GM23248 (cell line): ENCODE measurements at regions not wholly inside any gene's neighbourhood (a gene's known extent, or its start where the extent isn't known, plus 50 kb on each side); places are given as distances from the start of the nearest gene placed in this dataset.

Experiments
- DNase-seq: peaks from one replicate; pipeline ENCODE4 v3.0.0-alpha.2; 2015
- H2AFZ ChIP-seq: fragments of 200-600 bp; sonication (generic); 2 replicates; pipeline ENCODE4 v1.6.1; 2016; ENCODE audit warnings: antibody characterized with exemption
- H3F3A ChIP-seq: fragments of 200-600 bp; sonication (generic); 2 replicates; pipeline ENCODE4 v1.6.1; 2016; ENCODE audit warnings: mild to moderate bottlenecking, antibody characterized with exemption, mixed run types; ENCODE audit not compliant: insufficient read depth
- H3K27ac ChIP-seq: fragments of 200-600 bp; sonication (generic); 2 replicates; pipeline ENCODE4 v1.5.1; 2016; ENCODE audit warnings: mild to moderate bottlenecking
- H3K27me3 ChIP-seq: fragments of 200-600 bp; sonication (generic); replicated peaks from 2 replicates; pipeline ENCODE4 v1.6.1; 2016; ENCODE audit warnings: mild to moderate bottlenecking; ENCODE audit not compliant: insufficient read depth
- H3K36me3 ChIP-seq: fragments of 200-600 bp; sonication (generic); 2 replicates; pipeline ENCODE4 v1.6.1; 2016; ENCODE audit warnings: low read depth, mild to moderate bottlenecking
- H3K4me1 ChIP-seq: fragments of 200-600 bp; sonication (generic); 2 replicates; pipeline ENCODE4 v1.6.1; 2016; ENCODE audit warnings: mild to moderate bottlenecking; ENCODE audit not compliant: insufficient read depth
- H3K4me2 ChIP-seq: fragments of 200-600 bp; sonication (generic); one replicate; pipeline ENCODE4 v1.6.1; 2016; ENCODE audit warnings: mild to moderate bottlenecking; ENCODE audit not compliant: unreplicated experiment
- H3K4me3 ChIP-seq: fragments of 200-600 bp; sonication (generic); 2 replicates; pipeline ENCODE4 v1.5.1; 2016; ENCODE audit warnings: mild to moderate bottlenecking
- H3K79me2 ChIP-seq: fragments of 200-600 bp; sonication (generic); 2 replicates; pipeline ENCODE4 v1.6.1; 2016; ENCODE audit warnings: mild to moderate bottlenecking; ENCODE audit not compliant: insufficient read depth
- H3K9ac ChIP-seq: fragments of 200-600 bp; sonication (generic); 2 replicates; pipeline ENCODE4 v1.6.1; 2016; ENCODE audit warnings: mild to moderate bottlenecking
- H3K9me2 ChIP-seq: fragments of 200-600 bp; sonication (generic); 2 replicates; pipeline ENCODE4 v1.6.1; 2016; ENCODE audit warnings: mixed run types, mild to moderate bottlenecking, moderate library complexity; ENCODE audit not compliant: insufficient read depth
- H3K9me3 ChIP-seq: fragments of 200-600 bp; sonication (generic); one replicate; pipeline ENCODE4 v1.6.1; 2017; ENCODE audit warnings: low read depth
- H4K20me1 ChIP-seq: fragments of 200-600 bp; sonication (generic); 2 replicates; pipeline ENCODE4 v1.6.0; 2016; ENCODE audit not compliant: insufficient read depth
- EZH2 ChIP-seq: fragments of 200-600 bp; sonication (generic); IDR thresholded peaks from 2 replicates; pipeline ENCODE4 v1.6.1; 2018; ENCODE audit warnings: antibody characterized with exemption, mild to moderate bottlenecking; ENCODE audit not compliant: insufficient read depth, poor library complexity, severe bottlenecking
- EZH2phosphoT487 ChIP-seq: fragments of 200-600 bp; sonication (generic); IDR thresholded peaks from 2 replicates; pipeline ENCODE4 v1.6.1; 2018; ENCODE audit warnings: antibody characterized with exemption, moderate library complexity, mild to moderate bottlenecking, low read depth; ENCODE audit not compliant: insufficient read depth
- WGBS, 2 experiments: methylation state at CpG; one replicate each; pipeline ENCODE4 v1.1.6; 2015 to 2017; ENCODE audit warnings: low lambda C conversion rate in 2 of 2, low coverage in 1 of 2; ENCODE audit errors: missing lambda C conversion rate in 2 of 2; 5-methylcytosine and 5-hydroxymethylcytosine counted together
- in situ Hi-C: fragments of 300-500 bp; cut with MboI; formaldehyde crosslinking; loops from 2 replicates; pipeline ENCODE4 v1.15.0; 2020

DNA sequence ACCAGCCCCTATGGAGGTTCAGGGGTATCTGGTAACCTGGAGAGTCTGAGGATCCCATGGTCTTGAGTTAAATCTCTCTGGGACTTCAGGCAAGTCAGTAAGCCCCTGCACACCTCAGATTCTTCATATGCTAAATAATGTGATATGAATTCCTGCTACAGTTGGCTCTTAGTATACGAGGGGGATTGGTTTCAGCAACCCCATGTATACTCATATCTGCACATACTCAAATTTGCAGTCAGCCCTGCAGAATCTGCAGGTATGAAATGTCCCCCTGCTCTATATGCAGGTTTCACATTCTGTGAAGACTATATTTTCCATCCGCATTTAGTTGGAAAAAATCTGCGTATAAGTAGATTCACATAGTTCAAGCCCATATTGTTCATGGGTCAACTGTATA, 136.6 kb downstream of the TOMM20 start:
- H3K36me3 ChIP-seq: no peaks in the 10 kb centered on the region
- no peaks in the 10 kb centered on the region for H3K9me3 ChIP-seq
- no peaks in the 10 kb centered on the region for H3K79me2 ChIP-seq
- DNase-seq: no peak
- no peak overlapping the region for H3K4me2 ChIP-seq
- WGBS, 2 experiments: 84 to 89% methylated on average over 3 of the region's 3 CpGs
- no peaks in the 10 kb centered on the region for H4K20me1 ChIP-seq
- TF ChIP-seq EZH2: no peak
- no peak for TF ChIP-seq EZH2phosphoT487
- peaks cover 30% of the 10 kb centered on the region for H3K4me1 ChIP-seq
- no peaks in the 10 kb centered on the region for H3K27me3 ChIP-seq
- no peak overlapping the region for H3K9ac ChIP-seq
- no peak overlapping the region for H2AFZ ChIP-seq
- H3F3A ChIP-seq: peaks cover 28% of the 10 kb centered on the region
- in situ Hi-C loops: no loop called here
- no peak overlapping the region for H3K4me3 ChIP-seq
- H3K27ac ChIP-seq: no peak overlapping the region
- no peaks in the 10 kb centered on the region for H3K9me2 ChIP-seq

DNA sequence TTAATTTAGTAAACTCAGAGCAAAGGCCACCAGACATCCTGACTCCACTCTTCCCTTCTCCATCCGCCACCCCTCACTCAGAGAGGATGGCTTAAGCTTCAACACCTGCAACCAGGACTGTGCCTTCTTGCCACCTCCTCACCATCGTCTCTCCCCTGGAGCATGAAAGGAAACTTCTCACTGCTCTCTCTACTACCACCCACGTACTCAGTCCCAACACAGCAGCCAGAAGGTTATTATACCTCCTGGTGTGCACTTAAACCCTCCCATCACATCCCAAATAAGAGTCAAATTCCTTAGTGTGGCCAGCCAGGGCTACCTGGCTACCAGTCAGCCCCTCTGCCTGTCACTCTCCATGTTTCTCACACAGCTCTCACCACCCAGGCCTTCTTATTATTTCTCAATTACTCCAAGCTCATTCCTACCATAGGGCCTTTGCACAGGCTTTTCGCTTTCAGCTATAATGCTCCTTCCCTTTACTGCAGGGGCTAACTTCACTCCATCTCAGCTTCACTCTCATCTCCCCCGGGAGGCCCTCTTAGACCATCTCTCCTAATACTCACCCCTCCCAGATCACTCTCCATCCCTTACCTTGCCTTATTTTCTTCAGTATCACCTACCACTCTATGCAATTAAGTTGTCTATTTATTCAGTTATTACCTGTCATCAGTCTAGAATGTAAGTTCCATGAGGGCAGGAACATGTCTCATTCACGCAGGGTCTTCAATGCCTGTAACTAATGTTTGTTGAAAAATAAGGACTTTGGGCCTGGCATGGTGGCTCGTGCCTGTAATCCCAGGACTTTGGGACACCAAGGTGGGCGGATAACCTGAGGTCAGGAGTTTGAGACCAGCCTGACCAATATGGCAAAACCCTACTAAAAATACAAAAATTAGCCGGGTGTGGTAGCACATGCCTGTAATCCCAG, 137.5 kb downstream of the TOMM20 start:
- no peaks in the 10 kb centered on the region for H4K20me1 ChIP-seq
- H3F3A ChIP-seq: peaks cover 27% of the 10 kb centered on the region
- in situ Hi-C loops: no loop called here
- H3K79me2 ChIP-seq: no peaks in the 10 kb centered on the region
- TF ChIP-seq EZH2: no peak
- no peak for DNase-seq
- H3K9ac ChIP-seq: no peak overlapping the region
- no peaks in the 10 kb centered on the region for H3K27me3 ChIP-seq
- no peak overlapping the region for H3K4me3 ChIP-seq
- H3K9me2 ChIP-seq: no peaks in the 10 kb centered on the region
- no peaks in the 10 kb centered on the region for H3K36me3 ChIP-seq
- H3K27ac ChIP-seq: no peak overlapping the region
- H3K4me2 ChIP-seq: no peak overlapping the region
- no peaks in the 10 kb centered on the region for H3K9me3 ChIP-seq
- peaks cover 28% of the 10 kb centered on the region for H3K4me1 ChIP-seq
- no peak overlapping the region for H2AFZ ChIP-seq
- WGBS, 2 experiments: 90 to 92% methylated on average over 9 of the region's 9 CpGs

DNA sequence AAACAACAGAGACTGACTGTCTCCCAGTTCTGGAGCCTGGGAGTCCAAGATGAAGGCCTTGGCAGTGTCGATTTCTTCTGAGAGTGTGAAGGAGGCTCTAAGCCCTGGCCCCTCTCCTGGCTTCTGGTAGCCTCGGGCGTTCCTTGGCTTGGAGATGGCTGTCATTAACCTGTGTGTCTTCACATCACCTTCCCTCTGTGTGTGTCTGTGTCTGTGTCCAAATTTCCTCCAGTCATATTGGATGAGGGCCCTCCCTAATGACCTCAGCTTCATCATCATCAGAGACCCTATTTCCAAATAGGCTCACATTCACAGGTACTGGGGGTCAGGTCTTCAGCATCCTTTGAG, 138.3 kb downstream of the TOMM20 start:
- Histone ChIP-seq H3K4me2 (no peak overlapping the region), H3F3A (peaks cover 27% of the 10 kb centered on the region), H3K36me3 (no peaks in the 10 kb centered on the region), H3K9ac (no peak overlapping the region), H4K20me1 (no peaks in the 10 kb centered on the region), H3K4me1 (peaks cover 31% of the 10 kb centered on the region), H3K27me3 (no peaks in the 10 kb centered on the region), H3K79me2 (no peaks in the 10 kb centered on the region), H2AFZ (no peak overlapping the region), H3K9me2 (no peaks in the 10 kb centered on the region), H3K4me3 (no peak overlapping the region), H3K27ac (no peak overlapping the region), H3K9me3 (no peaks in the 10 kb centered on the region)
- WGBS, 2 experiments: 50 to 57% methylated on average over 3 of the region's 3 CpGs
- TF ChIP-seq EZH2phosphoT487: no peak
- no peak for TF ChIP-seq EZH2
- no peak for DNase-seq
- in situ Hi-C loops: no loop called here

DNA sequence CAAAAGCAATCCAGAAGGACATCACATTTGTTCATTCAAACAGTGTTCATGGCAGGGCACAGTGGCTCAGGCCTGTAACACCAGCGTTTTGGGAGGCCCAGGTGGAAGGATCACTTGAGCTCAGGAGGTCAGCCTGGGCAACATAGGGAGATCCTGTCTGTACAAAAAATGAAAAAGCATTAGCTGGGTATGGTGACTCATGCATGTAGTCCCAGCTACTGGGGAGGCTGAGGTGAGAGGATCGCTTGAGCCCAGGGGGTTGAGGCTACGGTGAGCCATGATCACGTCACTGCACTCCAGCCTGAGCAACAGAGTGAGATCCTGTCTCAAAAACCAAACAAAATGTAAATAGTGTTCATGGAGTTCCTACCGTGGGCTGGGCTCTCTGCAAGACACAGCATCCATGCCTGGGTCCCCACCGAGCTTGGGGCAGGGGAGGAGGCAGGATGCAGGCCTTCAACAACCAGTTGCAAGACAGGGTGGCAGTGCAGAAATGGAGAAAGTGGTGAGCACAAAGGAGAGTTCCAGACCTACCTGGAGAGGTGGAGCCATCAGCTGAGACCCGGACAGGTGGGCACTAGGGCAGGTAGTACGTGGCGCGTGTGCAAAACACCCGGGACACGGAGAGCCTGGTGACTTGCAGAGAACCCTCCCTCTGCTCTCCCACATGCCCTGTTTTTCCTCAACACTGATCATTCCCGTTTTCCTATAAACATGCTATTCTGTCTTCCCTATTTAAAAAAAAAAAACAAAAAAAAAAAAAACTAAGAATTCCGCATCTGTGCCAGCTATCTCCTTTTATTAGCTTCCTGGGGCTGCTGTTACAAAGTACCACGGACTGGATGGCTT, 138.9 kb downstream of the TOMM20 start:
- no peak for TF ChIP-seq EZH2phosphoT487
- no peak for TF ChIP-seq EZH2
- H3K27ac ChIP-seq: no peak overlapping the region
- 77 to 78% methylated on average over 15 of the region's 15 CpGs for WGBS, 2 experiments
- H3K79me2 ChIP-seq: no peaks in the 10 kb centered on the region
- H2AFZ ChIP-seq: no peak overlapping the region
- no peaks in the 10 kb centered on the region for H3K9me3 ChIP-seq
- peaks cover 32% of the 10 kb centered on the region for H3F3A ChIP-seq
- H3K4me2 ChIP-seq: no peak overlapping the region
- H3K4me3 ChIP-seq: no peak overlapping the region
- in situ Hi-C loops: loop anchor here (10.0 kb wide), 2 partner anchors 265 to 375 kb away; partner anchors contain the start of gene IRF2BP2
- H3K4me1 ChIP-seq: peaks cover 37% of the 10 kb centered on the region
- no peaks in the 10 kb centered on the region for H3K36me3 ChIP-seq
- H3K27me3 ChIP-seq: no peaks in the 10 kb centered on the region
- DNase-seq: no peak
- H3K9me2 ChIP-seq: no peaks in the 10 kb centered on the region
- no peak overlapping the region for H3K9ac ChIP-seq
- H4K20me1 ChIP-seq: no peaks in the 10 kb centered on the region
